ENCODE measurements at regions not wholly inside any gene's neighbourhood (a gene's known extent, or its start where the extent isn't known, plus 50 kb on each side); places are given as distances from the start of the nearest gene placed in this dataset.

DNA sequence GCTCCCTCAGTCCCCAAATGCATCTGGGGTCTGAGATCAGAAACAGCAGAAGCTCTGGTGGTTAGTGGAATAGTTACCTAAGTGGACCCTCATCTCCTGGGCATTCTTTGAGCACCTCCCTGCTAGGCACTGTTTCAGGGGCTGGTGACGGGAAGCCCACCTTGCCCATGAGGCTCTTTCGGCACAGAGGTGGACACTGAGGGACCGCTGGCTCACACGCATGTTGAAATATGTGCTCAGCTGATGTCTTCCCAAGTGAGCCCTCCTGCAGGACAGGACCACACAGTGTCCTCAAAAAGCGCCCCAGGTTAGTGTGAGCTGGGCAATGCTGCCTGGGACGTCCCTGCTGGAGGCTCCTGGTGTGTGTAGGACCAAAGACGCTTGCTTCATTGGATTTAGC, 1379.9 kb downstream of the TBC1D22A start:
- Mint-ChIP-seq H3K4me1 (peaks cover 18% of the 10 kb centered on the region), H3K36me3 (ENCODE audit: low read depth) (no peaks in the 10 kb centered on the region), H3K4me3 (no peak overlapping the region), H3K27me3 (ENCODE audit: insufficient read depth, low read depth, poor library complexity) (peaks cover 17% of the 10 kb centered on the region), H3K9me3 (no peaks in the 10 kb centered on the region; the same call in 2 of the 3 replicates), H3K27ac (no peak overlapping the region)
- H3K36me3 ChIP-seq (ENCODE audit: insufficient read depth), result no peaks in the 10 kb centered on the region
- no peaks in the 10 kb centered on the region for H3K27me3 ChIP-seq (ENCODE audit: insufficient read depth)
- H3K9me2 ChIP-seq (ENCODE audit: insufficient read depth), result no peaks in the 10 kb centered on the region
- no peak overlapping the region for H3K4me2 ChIP-seq
- H3K4me1 ChIP-seq (ENCODE audit: insufficient read depth), result no peaks in the 10 kb centered on the region; the same call in 1 of the 2 replicates
- TF ChIP-seq CTCF (conservative IDR thresholded peaks at IDR 0.05; ENCODE audit: low read depth in 2 of 2) (no peak), STAT1 (IDR thresholded peaks at IDR 0.05; ENCODE audit: unreplicated experiment) (no peak)
- DNase-seq (ENCODE audit: low spot score) (no peak), ATAC-seq (no peak)
- H3K79me2 ChIP-seq (replicated peaks; ENCODE audit: insufficient read depth), result no peaks in the 10 kb centered on the region
- H3F3A ChIP-seq (replicated peaks; ENCODE audit: low read depth), result no peaks in the 10 kb centered on the region
- H4K20me1 ChIP-seq (replicated peaks; ENCODE audit: insufficient read depth), result no peaks in the 10 kb centered on the region
- no peak overlapping the region for H3K27ac ChIP-seq (ENCODE audit: low read depth)
- H2AFZ ChIP-seq, result no peak overlapping the region
- H3K4me3 ChIP-seq, result no peak overlapping the region

- Mint-ChIP-seq H3K36me3 (ENCODE audit: low read depth) (no peaks in the 10 kb centered on the region), H3K4me3 (no peak overlapping the region), H3K4me1 (peaks cover 7% of the 10 kb centered on the region), H3K27ac (no peak overlapping the region), H3K27me3 (ENCODE audit: insufficient read depth, low read depth, poor library complexity) (peaks cover 13% of the 10 kb centered on the region), H3K9me3 (no peaks in the 10 kb centered on the region; the same call in 2 of the 3 replicates)
- ATAC-seq, result no peak
- no peak for DNase-seq (ENCODE audit: low spot score)
- no peaks in the 10 kb centered on the region for H3K4me1 ChIP-seq (ENCODE audit: insufficient read depth)
- no peak overlapping the region for H3K4me2 ChIP-seq
- H3F3A ChIP-seq (replicated peaks; ENCODE audit: low read depth), result no peaks in the 10 kb centered on the region
- no peaks in the 10 kb centered on the region for H4K20me1 ChIP-seq (replicated peaks; ENCODE audit: insufficient read depth)
- H3K27ac ChIP-seq (ENCODE audit: low read depth), result no peak overlapping the region
- H3K27me3 ChIP-seq (ENCODE audit: insufficient read depth), result no peaks in the 10 kb centered on the region
- H3K4me3 ChIP-seq, result no peak overlapping the region
- no peaks in the 10 kb centered on the region for H3K9me2 ChIP-seq (ENCODE audit: insufficient read depth)
- H3K79me2 ChIP-seq (replicated peaks; ENCODE audit: insufficient read depth), result no peaks in the 10 kb centered on the region
- no peaks in the 10 kb centered on the region for H3K36me3 ChIP-seq (ENCODE audit: insufficient read depth)
- no peak overlapping the region for H2AFZ ChIP-seq
- no peak for TF ChIP-seq ETS1 (IDR thresholded peaks at IDR 0.05)
- TF ChIP-seq REST (IDR thresholded peaks at IDR 0.05; ENCODE audit: unreplicated experiment), result no peak
- TF ChIP-seq STAT1 (IDR thresholded peaks at IDR 0.05; ENCODE audit: unreplicated experiment), result no peak
- no peak for TF ChIP-seq EZH2phosphoT487 (IDR thresholded peaks at IDR 0.05; ENCODE audit: unreplicated experiment)
- TF ChIP-seq POLR2AphosphoS5 (IDR thresholded peaks at IDR 0.05; ENCODE audit: low read depth), result no peak
- no peak for TF ChIP-seq ZNF331 (CRISPR knock-in tag; IDR thresholded peaks at IDR 0.05; ENCODE audit: low read depth)
- TF ChIP-seq ZNF462 (CRISPR knock-in tag; IDR thresholded peaks at IDR 0.05), result no peak
- no peak for TF ChIP-seq ZNF114 (CRISPR knock-in tag; IDR thresholded peaks at IDR 0.05)
Measured at GRCh38 chr22:48141301-48141700, 1378.9 kb downstream of the TBC1D22A start.

Measured in GM23338 (cell line).